HUES48 (cell line): ENCODE measurements at regions not wholly inside any gene's neighbourhood (a gene's known extent, or its start where the extent isn't known, plus 50 kb on each side); places are given as distances from the start of the nearest gene placed in this dataset.

Experiments used
- H3K27ac ChIP-seq: one replicate; pipeline ENCODE4 v1.7.0; 2013; ENCODE audit warnings: low read depth, low read length, inconsistent platforms
- H3K27me3 ChIP-seq: 2 replicates; pipeline ENCODE4 v1.6.1; 2013; ENCODE audit warnings: mild to moderate bottlenecking, low read length; ENCODE audit not compliant: control insufficient read depth, insufficient read depth
- H3K36me3 ChIP-seq: 2 replicates; pipeline ENCODE4 v1.6.1; 2013; ENCODE audit warnings: low read length; ENCODE audit not compliant: control insufficient read depth, insufficient read depth
- H3K4me1 ChIP-seq: 2 replicates; pipeline ENCODE4 v1.6.1; 2013; ENCODE audit warnings: mild to moderate bottlenecking, low read length; ENCODE audit not compliant: control insufficient read depth, insufficient read depth
- H3K4me3 ChIP-seq: 2 replicates; pipeline ENCODE4 v1.5.1; 2013; ENCODE audit warnings: mild to moderate bottlenecking, low read depth, low read length
- H3K9ac ChIP-seq: 2 replicates; pipeline ENCODE4 v1.6.1; 2013; ENCODE audit warnings: mild to moderate bottlenecking, low read depth, low read length, moderate library complexity
- H3K9me3 ChIP-seq: 2 replicates; pipeline ENCODE4 v1.6.1; 2013; ENCODE audit warnings: low read length; ENCODE audit not compliant: control insufficient read depth, insufficient read depth

DNA sequence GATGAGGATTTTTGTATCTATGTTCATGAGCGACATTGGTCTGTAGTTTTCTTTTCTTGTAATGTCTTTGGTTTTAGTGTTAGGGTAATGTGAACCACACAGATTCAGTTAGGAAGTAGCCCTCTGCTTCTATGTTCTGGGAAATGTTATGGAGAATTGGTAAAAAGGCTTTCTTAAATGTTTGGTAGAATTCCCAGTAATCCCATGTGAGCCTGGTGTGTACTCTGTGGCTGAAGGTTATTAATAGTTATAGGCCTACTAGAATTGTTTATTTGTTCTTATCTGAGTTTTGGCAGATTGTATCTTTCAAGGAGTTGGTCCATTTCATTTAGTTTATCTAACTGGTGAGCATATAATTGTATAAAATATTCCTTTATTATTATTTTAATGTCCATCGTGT, 484.6 kb upstream of the GHITM start:
- no peaks in the 10 kb centered on the region for H3K9me3 ChIP-seq
- H3K9ac ChIP-seq: no peak overlapping the region
- H3K27me3 ChIP-seq: no peaks in the 10 kb centered on the region
- no peaks in the 10 kb centered on the region for H3K4me1 ChIP-seq
- H3K36me3 ChIP-seq: no peaks in the 10 kb centered on the region
- no peak overlapping the region for H3K27ac ChIP-seq
- no peak overlapping the region for H3K4me3 ChIP-seq

DNA sequence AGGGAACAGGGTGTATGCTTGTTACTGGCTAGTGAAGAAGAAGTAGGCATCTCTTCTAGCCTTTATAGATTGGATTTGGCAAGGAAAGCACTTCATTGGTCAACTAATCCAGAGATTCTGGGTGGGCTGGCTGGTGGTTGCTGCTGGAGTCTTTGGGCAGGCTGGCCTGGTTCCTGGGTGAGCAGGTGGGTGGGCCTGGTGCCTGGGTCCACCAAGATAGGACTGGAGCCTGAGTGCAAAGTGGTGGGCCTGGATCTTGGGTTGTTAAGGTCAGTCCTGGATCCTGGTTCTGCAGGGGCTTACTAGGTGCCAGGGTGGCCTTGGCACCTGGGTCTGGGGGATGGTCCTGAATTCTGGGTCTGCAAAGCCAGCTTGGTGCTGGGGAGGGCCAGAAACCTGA, 482.4 kb upstream of the GHITM start:
- Histone ChIP-seq H3K9ac (no peak overlapping the region), H3K4me1 (no peaks in the 10 kb centered on the region), H3K27me3 (no peaks in the 10 kb centered on the region), H3K4me3 (no peak overlapping the region), H3K27ac (no peak overlapping the region), H3K36me3 (no peaks in the 10 kb centered on the region), H3K9me3 (no peaks in the 10 kb centered on the region)

GRCh38 chr10:83657487-83657886, 481.8 kb upstream of the GHITM start:
- no peaks in the 10 kb centered on the region for H3K4me1 ChIP-seq
- H3K9me3 ChIP-seq: no peaks in the 10 kb centered on the region
- no peak overlapping the region for H3K27ac ChIP-seq
- H3K9ac ChIP-seq: no peak overlapping the region
- no peak overlapping the region for H3K4me3 ChIP-seq
- no peaks in the 10 kb centered on the region for H3K27me3 ChIP-seq
- H3K36me3 ChIP-seq: no peaks in the 10 kb centered on the region

DNA sequence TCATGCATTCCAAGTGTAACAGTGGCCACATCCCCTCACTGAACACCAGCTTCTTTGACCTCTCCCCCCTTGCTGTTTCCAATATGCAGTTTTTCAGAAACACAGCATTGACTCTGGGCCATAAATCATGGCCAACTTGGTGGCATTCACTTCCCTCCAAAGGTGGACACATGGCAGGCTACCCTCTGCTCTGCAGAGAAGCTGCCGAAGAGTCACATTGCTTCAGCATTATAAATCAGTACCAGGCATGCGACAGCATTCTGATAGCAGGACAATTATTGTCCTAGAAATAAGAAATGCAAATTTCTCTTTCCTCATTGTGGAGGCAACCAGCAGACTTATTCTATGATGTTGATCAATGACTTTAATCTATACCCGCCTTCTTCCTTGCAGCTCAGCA, 475.4 kb upstream of the GHITM start:
- Histone ChIP-seq H3K4me1 (no peaks in the 10 kb centered on the region), H3K27ac (no peak overlapping the region), H3K36me3 (no peaks in the 10 kb centered on the region), H3K4me3 (no peak overlapping the region), H3K9me3 (no peaks in the 10 kb centered on the region), H3K9ac (no peak overlapping the region), H3K27me3 (no peaks in the 10 kb centered on the region)

- no peak overlapping the region for H3K27ac ChIP-seq
- no peaks in the 10 kb centered on the region for H3K9me3 ChIP-seq
- H3K27me3 ChIP-seq: no peaks in the 10 kb centered on the region
- H3K9ac ChIP-seq: no peak overlapping the region
- no peaks in the 10 kb centered on the region for H3K36me3 ChIP-seq
- H3K4me3 ChIP-seq: no peak overlapping the region
- H3K4me1 ChIP-seq: no peaks in the 10 kb centered on the region
Measured at GRCh38 chr10:83666762-83667161, 472.5 kb upstream of the GHITM start.

GRCh38 chr10:83667594-83667993, 471.7 kb upstream of the GHITM start:
- H3K9me3 ChIP-seq: no peaks in the 10 kb centered on the region
- H3K9ac ChIP-seq: no peak overlapping the region
- no peak overlapping the region for H3K4me3 ChIP-seq
- H3K27ac ChIP-seq: no peak overlapping the region
- no peaks in the 10 kb centered on the region for H3K27me3 ChIP-seq
- H3K36me3 ChIP-seq: no peaks in the 10 kb centered on the region
- no peaks in the 10 kb centered on the region for H3K4me1 ChIP-seq

DNA sequence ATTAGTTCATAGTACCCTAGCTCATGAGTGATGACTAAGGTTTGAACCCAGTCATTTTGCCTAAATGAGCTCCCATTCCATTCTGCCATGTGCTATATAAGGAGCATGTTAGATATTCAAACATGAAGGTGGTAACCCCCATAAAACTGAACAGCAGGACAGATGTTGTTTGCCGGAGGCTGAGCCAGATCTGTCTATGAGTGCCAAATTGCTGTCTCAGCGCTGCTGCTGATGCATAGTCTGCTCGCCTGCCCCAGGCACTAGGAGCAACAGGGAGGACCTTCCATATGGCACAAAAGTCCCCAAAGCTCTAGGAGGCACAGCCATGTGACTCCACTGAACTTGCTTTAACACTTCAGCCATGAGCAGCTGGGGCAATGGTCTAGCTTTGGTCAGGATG, 466.0 kb upstream of the GHITM start:
- H3K27ac ChIP-seq: no peak overlapping the region
- no peaks in the 10 kb centered on the region for H3K36me3 ChIP-seq
- H3K9ac ChIP-seq: no peak overlapping the region
- H3K27me3 ChIP-seq: no peaks in the 10 kb centered on the region
- H3K4me3 ChIP-seq: no peak overlapping the region
- no peaks in the 10 kb centered on the region for H3K9me3 ChIP-seq
- H3K4me1 ChIP-seq: no peaks in the 10 kb centered on the region

DNA sequence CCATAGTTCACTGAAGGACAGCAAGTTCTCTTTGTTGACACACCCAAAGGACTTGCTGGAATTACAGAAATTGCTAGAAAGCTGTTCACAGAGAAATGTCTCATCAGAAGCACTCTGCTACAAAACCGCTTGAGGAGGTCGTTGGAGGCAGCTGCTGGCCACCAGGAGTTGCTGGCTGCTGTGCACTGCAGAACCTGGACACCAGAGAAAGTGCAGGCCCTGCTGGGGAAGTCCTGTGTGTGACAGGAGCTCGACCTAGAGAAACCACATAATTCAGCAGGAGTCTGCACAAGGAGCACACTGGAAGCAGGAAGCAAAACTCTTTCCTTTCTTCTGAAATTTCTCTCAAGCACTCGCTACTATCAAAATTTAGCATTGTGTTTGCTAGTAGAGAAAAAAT, 461.5 kb upstream of the GHITM start:
- Histone ChIP-seq H3K9me3 (no peaks in the 10 kb centered on the region), H3K9ac (no peak overlapping the region), H3K27ac (no peak overlapping the region), H3K27me3 (no peaks in the 10 kb centered on the region), H3K36me3 (no peaks in the 10 kb centered on the region), H3K4me1 (no peaks in the 10 kb centered on the region), H3K4me3 (no peak overlapping the region)

DNA sequence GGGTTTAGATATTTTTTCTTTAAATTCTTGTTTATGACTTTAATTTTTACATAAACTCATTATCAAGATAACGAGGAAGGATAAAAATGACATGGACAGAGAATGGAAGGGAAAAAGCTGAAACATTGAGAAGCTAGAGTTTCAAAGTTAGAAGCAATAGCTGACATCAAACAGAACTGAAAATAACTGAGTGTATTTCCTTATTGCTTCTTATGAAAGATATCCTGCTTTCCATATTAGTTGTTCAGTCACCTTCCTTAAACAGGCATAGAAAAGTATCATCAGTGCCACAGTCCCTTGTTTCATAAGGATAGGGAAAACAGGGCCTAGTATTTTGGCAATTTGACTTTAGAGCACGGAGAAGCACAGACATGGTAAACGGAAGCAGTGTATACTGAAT, 460.5 kb upstream of the GHITM start:
- Histone ChIP-seq H3K4me1 (no peaks in the 10 kb centered on the region), H3K4me3 (no peak overlapping the region), H3K27ac (no peak overlapping the region), H3K9me3 (no peaks in the 10 kb centered on the region), H3K9ac (no peak overlapping the region), H3K36me3 (no peaks in the 10 kb centered on the region), H3K27me3 (no peaks in the 10 kb centered on the region)

DNA sequence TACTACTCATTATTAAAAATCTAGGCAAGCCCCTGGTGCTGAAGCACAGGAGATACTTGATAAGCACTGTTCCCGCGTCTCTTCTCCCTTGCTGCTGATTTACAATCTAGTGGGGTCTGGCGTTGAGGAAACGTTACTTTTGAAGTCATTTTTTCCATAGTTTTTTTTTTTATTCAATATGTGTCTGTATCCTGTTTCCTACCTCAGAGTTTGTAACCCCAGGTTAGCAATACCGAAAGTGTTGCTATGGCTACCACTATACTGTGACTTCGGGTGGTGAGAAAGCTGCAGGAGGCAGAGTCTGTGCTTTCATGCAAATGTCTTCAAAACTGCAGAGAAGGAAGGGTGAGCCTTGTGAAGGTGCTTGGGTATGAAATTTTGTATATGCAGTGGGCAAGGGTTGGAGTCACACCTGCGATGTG, 458.8 kb upstream of the GHITM start:
- Histone ChIP-seq H3K27me3 (no peaks in the 10 kb centered on the region), H3K4me3 (no peak overlapping the region), H3K4me1 (no peaks in the 10 kb centered on the region), H3K36me3 (no peaks in the 10 kb centered on the region), H3K9ac (no peak overlapping the region), H3K27ac (no peak overlapping the region), H3K9me3 (no peaks in the 10 kb centered on the region)

GRCh38 chr10:83682414-83682813, 456.9 kb upstream of the GHITM start:
- no peaks in the 10 kb centered on the region for H3K36me3 ChIP-seq
- no peaks in the 10 kb centered on the region for H3K9me3 ChIP-seq
- H3K9ac ChIP-seq: no peak overlapping the region
- H3K4me3 ChIP-seq: no peak overlapping the region
- H3K27me3 ChIP-seq: no peaks in the 10 kb centered on the region
- H3K27ac ChIP-seq: no peak overlapping the region
- no peaks in the 10 kb centered on the region for H3K4me1 ChIP-seq

DNA sequence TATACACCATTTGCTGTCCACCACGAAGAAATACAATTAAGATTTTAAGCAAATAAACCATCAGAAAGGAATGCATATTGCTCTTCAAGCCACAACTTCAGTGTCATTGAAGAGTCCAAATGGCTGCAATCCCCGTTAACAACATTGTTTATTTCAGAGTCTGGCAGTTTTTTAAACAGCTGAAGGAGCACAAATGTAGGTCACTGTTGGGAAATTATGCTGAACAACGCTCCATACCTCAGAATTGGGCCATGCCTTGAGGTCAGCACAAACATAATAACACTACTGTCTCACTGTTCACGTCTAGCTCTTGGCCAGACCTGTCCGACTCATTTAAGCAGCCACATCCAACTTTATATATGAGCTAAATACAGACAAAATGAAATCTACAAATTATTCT, 453.9 kb upstream of the GHITM start:
- Histone ChIP-seq H3K27ac (no peak overlapping the region), H3K27me3 (no peaks in the 10 kb centered on the region), H3K4me3 (no peak overlapping the region), H3K9me3 (no peaks in the 10 kb centered on the region), H3K36me3 (no peaks in the 10 kb centered on the region), H3K9ac (no peak overlapping the region), H3K4me1 (no peaks in the 10 kb centered on the region)
